ENCODE measurements at regions not wholly inside any gene's neighbourhood (a gene's known extent, or its start where the extent isn't known, plus 50 kb on each side); places are given as distances from the start of the nearest gene placed in this dataset.

DNA sequence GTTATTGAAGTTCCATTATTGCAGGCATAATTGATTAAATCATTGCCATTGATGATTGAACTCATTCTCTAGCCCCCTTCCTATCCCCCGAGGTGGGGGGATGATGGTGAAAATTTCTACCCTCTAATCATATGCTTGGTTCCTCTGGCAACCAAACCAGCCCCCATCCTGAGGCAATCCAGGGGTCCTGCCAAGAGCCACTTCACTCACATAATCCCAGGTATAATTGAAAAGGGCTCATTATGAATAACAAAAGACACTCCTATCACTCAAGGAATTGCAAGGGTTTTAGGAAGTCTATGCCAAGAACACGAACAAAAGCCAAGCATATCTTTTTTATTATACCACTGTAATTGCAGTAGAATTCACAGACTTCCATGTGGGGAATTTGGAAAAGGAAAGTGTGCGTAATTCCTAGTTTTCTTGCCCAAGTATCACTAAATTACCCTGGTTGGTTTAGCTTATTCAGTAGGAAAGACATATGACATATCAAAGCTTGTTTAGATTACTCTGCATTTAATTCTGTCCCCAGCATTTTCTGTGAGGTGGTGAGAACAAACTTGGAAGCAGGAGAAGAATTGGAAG, 130.7 kb upstream of the TAF11L2 start:
- TF ChIP-seq POLR2AphosphoS5 (IDR thresholded peaks at IDR 0.05; ENCODE audit: insufficient read depth in 1 of 2, low read depth in 1 of 2) (no peak), POLR2A (IDR thresholded peaks at IDR 0.05) (no peak)
- TF ChIP-seq, protein P1, sequence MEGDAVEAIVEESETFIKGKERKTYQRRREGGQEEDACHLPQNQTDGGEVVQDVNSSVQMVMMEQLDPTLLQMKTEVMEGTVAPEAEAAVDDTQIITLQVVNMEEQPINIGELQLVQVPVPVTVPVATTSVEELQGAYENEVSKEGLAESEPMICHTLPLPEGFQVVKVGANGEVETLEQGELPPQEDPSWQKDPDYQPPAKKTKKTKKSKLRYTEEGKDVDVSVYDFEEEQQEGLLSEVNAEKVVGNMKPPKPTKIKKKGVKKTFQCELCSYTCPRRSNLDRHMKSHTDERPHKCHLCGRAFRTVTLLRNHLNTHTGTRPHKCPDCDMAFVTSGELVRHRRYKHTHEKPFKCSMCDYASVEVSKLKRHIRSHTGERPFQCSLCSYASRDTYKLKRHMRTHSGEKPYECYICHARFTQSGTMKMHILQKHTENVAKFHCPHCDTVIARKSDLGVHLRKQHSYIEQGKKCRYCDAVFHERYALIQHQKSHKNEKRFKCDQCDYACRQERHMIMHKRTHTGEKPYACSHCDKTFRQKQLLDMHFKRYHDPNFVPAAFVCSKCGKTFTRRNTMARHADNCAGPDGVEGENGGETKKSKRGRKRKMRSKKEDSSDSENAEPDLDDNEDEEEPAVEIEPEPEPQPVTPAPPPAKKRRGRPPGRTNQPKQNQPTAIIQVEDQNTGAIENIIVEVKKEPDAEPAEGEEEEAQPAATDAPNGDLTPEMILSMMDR (IDR thresholded peaks at IDR 0.05): no peak
